ENCODE measurements at regions not wholly inside any gene's neighbourhood (a gene's known extent, or its start where the extent isn't known, plus 50 kb on each side); places are given as distances from the start of the nearest gene placed in this dataset.
"Not testable (repeated sequence)": the region's sequence is repeated elsewhere in the genome, so short reads cannot be mapped to it uniquely, and the experiment has no call there.

DNA sequence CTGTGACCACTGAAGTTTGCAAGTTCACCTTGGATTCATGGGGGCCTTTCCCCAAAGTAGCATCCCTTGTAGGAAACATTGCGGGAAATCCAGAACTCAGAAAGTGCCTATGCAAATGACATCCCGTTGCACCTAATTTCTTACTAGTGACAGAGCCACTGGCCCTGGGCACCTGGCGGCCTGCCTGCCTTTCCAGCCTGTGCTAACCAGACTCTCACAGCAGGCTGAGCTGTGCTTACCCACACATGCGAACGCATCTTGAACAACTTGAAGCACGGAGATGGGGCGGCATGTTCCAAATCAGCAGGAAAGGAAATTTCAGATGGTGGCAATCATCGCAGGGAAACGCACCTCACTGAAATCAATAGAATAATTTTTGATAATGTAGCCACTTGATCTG is 405.8 kb downstream of the TMEM182 start:
- no peak for DNase-seq (ENCODE audit: low read depth in 2 of 2)

DNA sequence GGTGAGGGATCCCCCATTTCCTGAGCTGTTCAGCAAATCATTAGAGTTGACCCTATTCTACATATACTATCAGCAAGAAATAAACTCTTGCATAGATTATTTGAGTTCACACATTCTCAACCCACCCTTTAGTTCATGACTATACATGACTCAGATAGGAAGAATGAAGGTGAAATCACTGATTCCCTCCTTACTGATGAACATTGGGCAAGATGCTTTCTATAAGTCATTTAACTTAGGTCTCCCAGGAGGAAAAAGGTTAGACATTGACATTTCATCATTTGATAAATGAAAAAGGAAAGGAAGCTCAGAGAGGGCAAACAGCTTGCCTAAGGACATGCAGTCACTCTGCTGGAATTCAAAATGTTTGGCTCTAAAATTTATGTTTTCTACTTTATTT is 408.0 kb downstream of the TMEM182 start:
- no peak for DNase-seq (ENCODE audit: low read depth in 2 of 2)

- no peak for DNase-seq (ENCODE audit: low read depth in 2 of 2)
Observed at GRCh38 chr2:103172821-103173220, 411.0 kb downstream of the TMEM182 start.

DNA sequence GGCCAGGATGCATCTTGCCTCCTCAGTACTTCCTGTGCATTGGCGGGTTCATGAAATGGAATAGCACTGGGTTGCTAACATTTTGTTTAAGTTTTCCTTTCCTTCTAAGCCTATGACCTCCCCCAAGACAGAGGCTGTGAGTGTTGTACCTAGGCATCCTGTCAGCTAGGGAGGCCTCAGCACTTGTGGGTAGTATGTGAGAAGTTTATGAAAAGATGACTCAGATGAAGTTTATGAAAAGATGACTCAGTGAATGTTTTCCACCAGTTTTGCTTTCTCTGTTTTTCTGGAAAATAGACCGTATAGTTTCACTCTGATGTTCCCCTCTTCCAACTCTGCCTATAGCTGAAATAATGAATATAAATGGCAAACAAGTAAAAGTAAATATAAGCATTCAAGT is 412.9 kb downstream of the TMEM182 start:
- DNase-seq (ENCODE audit: low read depth in 2 of 2), result no peak

- DNase-seq (ENCODE audit: low read depth in 2 of 2), result no peak
Observed at GRCh38 chr2:103176294-103176915, 414.6 kb downstream of the TMEM182 start.

GRCh38 chr2:103179798-103180197 is 418.0 kb downstream of the TMEM182 start:
- no peak for DNase-seq (ENCODE audit: low read depth in 2 of 2)

DNA sequence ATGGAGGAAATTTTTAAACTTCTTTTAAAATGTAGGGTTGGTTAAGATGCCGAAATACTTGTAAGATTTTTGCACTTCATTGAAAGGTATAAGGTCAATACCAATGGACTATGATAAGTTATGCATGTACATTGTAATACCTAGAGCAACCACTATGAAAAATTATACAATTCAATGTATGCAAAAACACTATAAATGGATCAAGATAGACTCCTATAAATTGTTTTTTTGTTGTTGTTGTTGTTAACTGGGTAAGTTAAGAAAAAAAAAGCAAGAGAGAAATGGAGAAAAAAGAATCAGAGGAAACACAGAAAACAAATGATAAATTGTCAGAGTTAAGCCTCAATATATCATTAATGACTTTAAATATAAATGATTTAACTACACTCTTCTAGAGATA is 421.2 kb downstream of the TMEM182 start:
- no peak for DNase-seq (ENCODE audit: low read depth in 2 of 2)

GRCh38 chr2:103196802-103197201 is 435.0 kb downstream of the TMEM182 start:
- no peak for DNase-seq (ENCODE audit: low read depth in 2 of 2)

DNA sequence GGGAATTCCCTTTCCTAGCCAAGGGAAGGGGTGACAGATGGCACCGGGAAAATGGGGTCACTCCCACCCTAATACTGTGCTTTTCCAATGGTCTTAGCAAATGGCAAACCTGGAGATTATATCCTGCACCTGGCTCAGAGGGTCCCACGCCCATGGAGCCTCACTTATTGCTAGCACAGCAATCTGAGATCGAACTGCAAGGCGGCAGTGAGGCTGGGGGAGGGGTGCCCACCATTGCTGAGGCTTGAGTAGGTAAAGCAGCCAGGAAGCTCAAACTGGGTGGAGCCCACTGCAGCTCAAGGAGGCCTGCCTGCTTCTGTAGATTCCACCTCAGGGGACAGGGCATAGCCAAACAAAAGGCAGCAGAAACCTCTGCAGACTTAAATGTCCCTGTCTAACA is 438.9 kb downstream of the TMEM182 start:
- DNase-seq (ENCODE audit: low read depth in 2 of 2), result not testable (repeated sequence)

DNA sequence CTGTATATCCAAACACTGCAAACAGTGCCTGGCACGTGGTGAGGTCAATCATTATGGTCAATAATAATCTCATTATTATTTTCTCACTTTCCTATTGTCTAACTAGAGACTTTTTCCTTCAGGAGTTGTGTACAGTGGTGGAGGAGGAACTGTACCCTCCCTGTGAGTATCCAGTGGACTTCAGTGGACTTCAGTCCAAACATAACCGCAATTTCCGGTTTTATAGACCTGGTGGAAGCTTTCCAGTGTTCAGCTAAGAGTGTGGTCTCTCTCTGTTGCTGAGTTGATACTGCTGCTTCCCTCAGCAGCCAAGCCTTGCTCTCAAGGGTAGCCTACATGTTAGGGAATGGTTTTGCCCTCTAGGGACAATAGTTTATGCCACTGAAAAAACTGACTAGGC is 447.1 kb downstream of the TMEM182 start:
- no peak for DNase-seq (ENCODE audit: low read depth in 2 of 2)

- DNase-seq (ENCODE audit: low read depth in 2 of 2), result no peak
Observed at GRCh38 chr2:103213028-103213542, 451.3 kb downstream of the TMEM182 start.

DNA sequence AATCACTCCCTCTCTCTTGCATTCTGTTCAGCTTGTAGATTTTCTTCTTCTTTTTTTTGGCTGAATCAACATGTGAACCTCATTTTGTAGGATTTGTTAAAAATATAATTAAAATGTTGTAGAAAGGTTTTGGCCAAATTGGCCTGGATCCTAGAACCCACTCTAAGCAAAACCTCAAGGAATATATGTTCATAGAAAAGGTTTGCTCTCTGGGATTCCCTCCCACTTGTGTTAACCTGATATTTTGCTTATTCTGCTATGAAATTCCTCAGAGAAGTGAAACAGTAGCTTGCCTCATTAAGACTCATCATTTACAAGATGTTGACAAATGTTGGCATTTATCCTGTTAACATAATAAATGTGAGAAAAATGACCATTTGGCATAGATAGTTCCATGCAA is 456.7 kb downstream of the TMEM182 start:
- DNase-seq (ENCODE audit: low read depth in 2 of 2), result no peak

DNA sequence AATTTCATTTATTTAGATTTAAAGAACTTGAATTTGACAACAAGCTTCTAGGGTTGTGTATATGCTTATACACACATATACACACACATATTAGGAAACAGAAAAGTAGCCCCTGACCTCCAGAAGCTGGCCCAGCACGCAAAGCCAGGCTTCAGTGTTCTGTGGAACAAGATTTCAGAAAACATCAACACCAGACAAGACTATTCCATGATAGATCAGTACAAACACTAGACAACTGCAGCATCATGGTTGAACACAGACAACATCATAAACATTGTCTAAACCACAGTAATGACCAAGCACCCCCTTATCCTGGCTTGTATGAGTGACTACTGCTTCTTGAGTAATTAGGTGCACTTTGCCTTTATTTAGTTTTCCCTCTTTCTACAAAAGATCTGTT is 457.6 kb downstream of the TMEM182 start:
- DNase-seq (ENCODE audit: low read depth in 2 of 2), result no peak

GRCh38 chr2:103222969-103223368 is 461.1 kb downstream of the TMEM182 start:
- DNase-seq (ENCODE audit: low read depth in 2 of 2), result no peak

- DNase-seq (ENCODE audit: low read depth in 2 of 2), result no peak
Observed at GRCh38 chr2:103230796-103231195, 469.0 kb downstream of the TMEM182 start.

GRCh38 chr2:103232865-103233264 is 471.0 kb downstream of the TMEM182 start:
- no peak for DNase-seq (ENCODE audit: low read depth in 2 of 2)

GRCh38 chr2:103233691-103234090 is 471.9 kb downstream of the TMEM182 start:
- no peak for DNase-seq (ENCODE audit: low read depth in 2 of 2)

GRCh38 chr2:103235283-103235682 is 473.5 kb downstream of the TMEM182 start:
- DNase-seq (ENCODE audit: low read depth in 2 of 2), result no peak

- no peak for DNase-seq (ENCODE audit: low read depth in 2 of 2)
Observed at GRCh38 chr2:103249462-103249861, 487.6 kb downstream of the TMEM182 start.

DNA sequence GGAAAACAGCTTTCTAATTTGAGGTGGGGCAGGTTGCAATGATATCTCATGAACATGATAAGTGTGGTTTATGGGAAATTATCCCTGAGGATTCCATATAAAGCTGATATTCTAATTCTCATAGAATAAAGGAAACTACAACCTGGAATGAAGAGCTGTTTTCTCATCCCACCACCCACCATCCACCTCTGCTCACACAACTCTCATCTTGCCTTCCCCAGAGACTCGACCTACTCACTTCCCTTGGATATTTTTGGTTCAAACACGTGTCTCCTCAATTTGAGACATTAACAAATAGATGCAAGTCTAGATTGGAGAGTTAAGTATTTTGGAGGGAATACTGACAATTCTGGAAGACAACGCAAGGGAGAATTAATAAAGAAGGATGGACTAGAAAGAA is 490.9 kb downstream of the TMEM182 start:
- DNase-seq (ENCODE audit: low read depth in 2 of 2), result no peak

GRCh38 chr2:103254611-103255010 is 492.8 kb downstream of the TMEM182 start:
- no peak for DNase-seq (ENCODE audit: low read depth in 2 of 2)

DNA sequence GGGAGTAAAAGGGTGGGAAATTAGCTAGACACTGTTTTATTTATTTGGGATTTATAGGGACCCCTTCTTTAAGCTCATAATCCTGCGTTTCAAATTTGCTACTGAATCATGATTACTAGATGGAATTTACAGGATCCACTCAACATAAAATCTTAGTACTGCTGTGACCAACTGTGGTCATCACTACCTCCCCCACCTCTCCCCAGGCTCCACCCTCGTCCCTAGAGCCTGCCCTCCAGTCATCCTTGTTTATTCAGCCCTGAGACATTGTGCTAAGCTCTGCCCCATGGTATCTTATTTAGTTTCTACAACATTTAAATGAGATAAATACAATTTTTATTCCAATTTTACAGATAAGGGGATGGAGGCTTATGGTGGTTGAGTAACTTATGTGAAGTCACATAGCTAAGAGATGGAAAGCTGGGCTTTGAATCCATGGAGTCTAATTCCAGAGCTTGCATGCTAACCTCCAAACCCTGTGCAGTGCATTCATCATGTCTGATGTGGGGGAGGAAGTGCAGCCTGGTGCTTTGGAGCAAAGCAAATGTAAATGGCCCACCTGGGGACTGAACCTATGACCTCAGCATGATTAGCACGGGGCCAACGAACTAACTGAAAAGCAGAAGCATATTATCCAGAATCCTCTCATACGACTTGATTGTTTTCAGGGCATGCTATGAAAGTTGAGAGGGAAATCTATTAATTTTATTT is 502.4 kb downstream of the TMEM182 start:
- DNase-seq (ENCODE audit: low read depth in 2 of 2), result no peak

- DNase-seq (ENCODE audit: low read depth in 2 of 2), result no peak
Observed at GRCh38 chr2:103265521-103265920, 503.7 kb downstream of the TMEM182 start.

Data from fibroblast of skin of left quadriceps (primary cell).